CD14-positive monocyte (primary cell): ENCODE measurements at regions not wholly inside any gene's neighbourhood (a gene's known extent, or its start where the extent isn't known, plus 50 kb on each side); places are given as distances from the start of the nearest gene placed in this dataset.

Experiments
- DNase-seq, 3 donors: peaks; one replicate each; pipeline ENCODE4 v3.0.0-alpha.2; 2011 to 2022
- H2AFZ ChIP-seq: 2 replicates; pipeline ENCODE4 v1.6.0; 2012; ENCODE audit warnings: mild to moderate bottlenecking, low read depth, low read length, inconsistent platforms; ENCODE audit not compliant: insufficient read depth, poor library complexity, severe bottlenecking
- H3K27ac ChIP-seq, 2 donors: 1 replicate in 1 of 2; 2 replicates in 1 of 2; pipeline ENCODE4 v1.5.1; 2012 to 2013; ENCODE audit warnings: low read length in 2 of 2, control low read depth in 1 of 2, inconsistent platforms in 1 of 2, low read depth in 1 of 2, mild to moderate bottlenecking in 1 of 2
- H3K27me3 ChIP-seq, 2 donors: one replicate each; pipeline versions ENCODE4 v1.6.0 to v1.6.1; 2011 to 2013; ENCODE audit warnings: low read length in 2 of 2; ENCODE audit not compliant: control insufficient read depth in 2 of 2, insufficient read depth in 2 of 2
- H3K36me3 ChIP-seq, 2 donors: replicated peaks in 1 of 2; 1 replicate in 1 of 2; 2 replicates in 1 of 2; pipeline versions ENCODE4 v1.5.1 to v1.6.1; 2012 to 2013; ENCODE audit warnings: low read length in 2 of 2, control low read depth in 1 of 2, inconsistent platforms in 1 of 2, mild to moderate bottlenecking in 1 of 2; ENCODE audit not compliant: insufficient read depth in 2 of 2, control insufficient read depth in 1 of 2
- H3K4me1 ChIP-seq, 2 donors: 1 replicate in 1 of 2; 2 replicates in 1 of 2; pipeline versions ENCODE4 v1.5.1 to v1.6.1; 2012 to 2013; ENCODE audit warnings: low read length in 2 of 2, control low read depth in 1 of 2, inconsistent platforms in 1 of 2, mild to moderate bottlenecking in 1 of 2, moderate library complexity in 1 of 2; ENCODE audit not compliant: insufficient read depth in 2 of 2, control insufficient read depth in 1 of 2
- H3K4me2 ChIP-seq: replicated peaks from 2 replicates; pipeline ENCODE3; 2012; ENCODE audit warnings: low read length, moderate library complexity, mild to moderate bottlenecking; ENCODE audit not compliant: poor library complexity, severe bottlenecking; ENCODE audit errors: extremely low read depth
- H3K4me3 ChIP-seq, 3 experiments: fragments of 200-600 bp in 1 of 3; sonication (generic) in 1 of 3; replicated peaks in 1 of 3; 1 replicate in 2 of 3; 2 replicates in 1 of 3; pipeline ENCODE4 v1.5.1; 2011 to 2013; ENCODE audit warnings: low read length in 3 of 3, mild to moderate bottlenecking in 3 of 3, control low read depth in 2 of 3, low read depth in 2 of 3, inconsistent platforms in 1 of 3, moderate library complexity in 1 of 3
- H3K79me2 ChIP-seq: 2 replicates; pipeline ENCODE4 v1.6.0; 2012; ENCODE audit warnings: mild to moderate bottlenecking, control low read depth, inconsistent platforms, low read length, moderate library complexity; ENCODE audit not compliant: insufficient read depth
- H3K9ac ChIP-seq: 2 replicates; pipeline ENCODE4 v1.6.0; 2017; ENCODE audit warnings: low read length, mild to moderate bottlenecking; ENCODE audit not compliant: insufficient read depth, poor library complexity, severe bottlenecking
- H3K9me3 ChIP-seq, 2 donors: replicated peaks in 1 of 2; 1 replicate in 1 of 2; 2 replicates in 1 of 2; pipeline versions ENCODE4 v1.5.1 to v1.6.1; 2012 to 2013; ENCODE audit warnings: low read length in 2 of 2, control low read depth in 1 of 2; ENCODE audit not compliant: control insufficient read depth in 1 of 2, insufficient read depth in 1 of 2
- H4K20me1 ChIP-seq: 2 replicates; pipeline ENCODE4 v1.6.0; 2012; ENCODE audit warnings: mild to moderate bottlenecking, low read length, control low read depth, moderate library complexity; ENCODE audit not compliant: insufficient read depth
- H3K27ac Mint-ChIP-seq, 7 donors: one replicate each; pipeline ENCODE4 v1.8.0; 2020; ENCODE audit warnings: mild to moderate bottlenecking in 7 of 7, mixed read lengths in 7 of 7, moderate library complexity in 6 of 7, inconsistent platforms in 2 of 7
- H3K27me3 Mint-ChIP-seq, 3 donors: one replicate each; pipeline ENCODE4 v1.8.0; 2021 to 2022; ENCODE audit warnings: low read depth in 3 of 3, mild to moderate bottlenecking in 3 of 3, mixed read lengths in 3 of 3, moderate library complexity in 3 of 3, inconsistent platforms in 1 of 3
- H3K36me3 Mint-ChIP-seq, 2 donors: one replicate each; pipeline ENCODE4 v1.8.0; 2020; ENCODE audit warnings: mixed read lengths in 2 of 2, inconsistent platforms in 1 of 2, mild to moderate bottlenecking in 1 of 2
- H3K4me1 Mint-ChIP-seq: one replicate; pipeline ENCODE4 v1.8.0; 2020; ENCODE audit warnings: mild to moderate bottlenecking, mixed read lengths
- H3K4me3 Mint-ChIP-seq, 2 donors: one replicate each; pipeline ENCODE4 v1.8.0; 2020; ENCODE audit warnings: mild to moderate bottlenecking in 2 of 2, mixed read lengths in 2 of 2, moderate library complexity in 1 of 2
- H3K9me3 Mint-ChIP-seq, 7 donors: one replicate each; pipeline ENCODE4 v1.8.0; 2020 to 2022; ENCODE audit warnings: mixed read lengths in 7 of 7, mild to moderate bottlenecking in 6 of 7, moderate library complexity in 6 of 7, inconsistent platforms in 2 of 7
- CTCF ChIP-seq: fragments of 200-600 bp; IDR thresholded peaks from one replicate; pipeline ENCODE4 v1.8.0; 2022; ENCODE audit warnings: antibody characterized with exemption, mild to moderate bottlenecking
- WGBS: methylation state at CpG from one replicate; pipeline ENCODE4 v1.1.5; 2013; ENCODE audit warnings: missing lambda C conversion rate; ENCODE audit not compliant: insufficient coverage; 5-methylcytosine and 5-hydroxymethylcytosine counted together
- intact Hi-C, 2 donors: fragments of 100-400 bp; cut with micrococcal nuclease; formaldehyde crosslinking; loops; one replicate each; pipeline versions ENCODE4 v1.15.0 to v1.15.1; 2023

DNA sequence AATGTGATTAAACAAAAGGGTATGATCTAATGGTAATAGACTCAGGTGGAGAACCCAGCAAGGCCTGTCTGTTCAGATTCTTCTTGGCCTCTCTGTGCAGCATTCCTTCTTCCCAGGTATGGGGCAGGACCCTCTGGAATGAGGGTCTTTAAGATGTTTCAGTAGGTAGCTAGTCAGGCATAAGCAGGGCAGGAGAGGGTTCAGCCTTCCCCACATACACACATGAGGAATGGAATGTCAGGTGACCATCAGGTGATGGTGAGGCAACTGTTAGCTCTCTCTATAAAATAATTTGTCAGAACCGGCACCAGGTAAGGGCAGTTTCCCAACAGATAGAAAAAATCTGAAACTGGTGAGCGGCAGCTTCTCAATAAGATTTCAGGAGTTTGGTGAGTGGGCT, 222.3 kb upstream of the PHYHIPL start:
- Mint-ChIP-seq H3K4me1 (no peaks in the 10 kb centered on the region), H3K27ac (no peak overlapping the region), H3K4me3 (no peak overlapping the region), H3K9me3 (no peaks in the 10 kb centered on the region), H3K36me3 (no peaks in the 10 kb centered on the region), H3K27me3 (peaks cover 0 to 3% (median 0%) of the 10 kb centered on the region in 3 donors)
- Histone ChIP-seq H4K20me1 (no peaks in the 10 kb centered on the region), H3K36me3 (no peaks in the 10 kb centered on the region), H3K79me2 (no peaks in the 10 kb centered on the region), H3K4me2 (no peak overlapping the region), H3K27me3 (no peaks in the 10 kb centered on the region), H2AFZ (no peak overlapping the region), H3K4me1 (no peaks in the 10 kb centered on the region), H3K4me3 (no peak overlapping the region), H3K9ac (no peak overlapping the region), H3K9me3 (no peaks in the 10 kb centered on the region), H3K27ac (no peak overlapping the region)
- WGBS, result 80% methylated on average over 1 of the region's 2 CpGs
- intact Hi-C loops, result no loop called here
- no peak for DNase-seq
- no peak for TF ChIP-seq CTCF

GRCh38 chr10:58955615-58956014, 220.8 kb upstream of the PHYHIPL start:
- Histone ChIP-seq H4K20me1 (no peaks in the 10 kb centered on the region), H3K27ac (no peak overlapping the region), H3K9me3 (no peaks in the 10 kb centered on the region), H3K9ac (no peak overlapping the region), H3K27me3 (no peaks in the 10 kb centered on the region), H3K4me2 (no peak overlapping the region), H3K79me2 (no peaks in the 10 kb centered on the region), H3K4me1 (no peaks in the 10 kb centered on the region), H3K4me3 (no peak overlapping the region), H2AFZ (no peak overlapping the region), H3K36me3 (no peaks in the 10 kb centered on the region)
- Mint-ChIP-seq H3K27ac (no peak overlapping the region), H3K9me3 (no peaks in the 10 kb centered on the region), H3K27me3 (peaks cover 0 to 3% (median 0%) of the 10 kb centered on the region in 3 donors), H3K36me3 (no peaks in the 10 kb centered on the region), H3K4me3 (no peak overlapping the region), H3K4me1 (no peaks in the 10 kb centered on the region)
- intact Hi-C loops, result no loop called here
- no peak for DNase-seq
- TF ChIP-seq CTCF, result no peak
- WGBS, result no CpG with 5 or more reads among the region's 1 CpG
